ENCODE measurements at regions not wholly inside any gene's neighbourhood (a gene's known extent, or its start where the extent isn't known, plus 50 kb on each side); places are given as distances from the start of the nearest gene placed in this dataset.

- no peak for ATAC-seq
- H3K36me3 ChIP-seq (ENCODE audit: control insufficient read depth, insufficient read depth, low read length), result no peaks in the 10 kb centered on the region
- TF ChIP-seq CTCF (IDR thresholded peaks at IDR 0.05), result no peak
- no peaks in the 10 kb centered on the region for H3K27me3 ChIP-seq (ENCODE audit: control insufficient read depth, insufficient read depth, low read length)
- H3K4me3 ChIP-seq (ENCODE audit: low read length), result no peak overlapping the region
- H3K36me3 Mint-ChIP-seq, result peaks cover 9% of the 10 kb centered on the region
- H3K9me3 ChIP-seq (ENCODE audit: control insufficient read depth, insufficient read depth, low read length), result peaks cover 4% of the 10 kb centered on the region
- DNase-seq, result no peak
- H3K4me1 ChIP-seq (ENCODE audit: control insufficient read depth, insufficient read depth, low read length), result no peaks in the 10 kb centered on the region
- no peak overlapping the region for H3K27ac ChIP-seq (ENCODE audit: low read length)
- H3K4me1 Mint-ChIP-seq, result no peaks in the 10 kb centered on the region
- intact Hi-C loops (cut with micrococcal nuclease), result no loop called here
- WGBS (ENCODE audit: insufficient coverage), result 69% methylated on average over 1 of the region's 1 CpG
- no peak overlapping the region for H3K27ac Mint-ChIP-seq
- H3K9me3 Mint-ChIP-seq, result peaks cover 12 to 16% of the 10 kb centered on the region in 2 donors
- H3K27me3 Mint-ChIP-seq (ENCODE audit: low read depth in 2 of 2), result no peaks in the 10 kb centered on the region
- H3K4me3 Mint-ChIP-seq, result no peak overlapping the region
Observed at GRCh38 chr2:80854831-80855230, 550.3 kb upstream of the LRRTM1 start.

GRCh38 chr2:80852808-80853139 is 548.2 kb upstream of the LRRTM1 start:
- H3K9me3 ChIP-seq (ENCODE audit: control insufficient read depth, insufficient read depth, low read length), result peaks cover 3% of the 10 kb centered on the region
- Mint-ChIP-seq H3K4me1 (no peaks in the 10 kb centered on the region), H3K27me3 (ENCODE audit: low read depth in 2 of 2) (no peaks in the 10 kb centered on the region), H3K27ac (no peak overlapping the region), H3K4me3 (no peak overlapping the region), H3K9me3 (peaks cover 10 to 12% of the 10 kb centered on the region in 2 donors), H3K36me3 (peaks cover 9% of the 10 kb centered on the region)
- H3K4me1 ChIP-seq (ENCODE audit: control insufficient read depth, insufficient read depth, low read length), result no peaks in the 10 kb centered on the region
- H3K36me3 ChIP-seq (ENCODE audit: control insufficient read depth, insufficient read depth, low read length), result no peaks in the 10 kb centered on the region
- intact Hi-C loops (cut with micrococcal nuclease), result no loop called here
- H3K27me3 ChIP-seq (ENCODE audit: control insufficient read depth, insufficient read depth, low read length), result no peaks in the 10 kb centered on the region
- WGBS (ENCODE audit: insufficient coverage), result 7% methylated on average over 1 of the region's 2 CpGs
- no peak for TF ChIP-seq CTCF (IDR thresholded peaks at IDR 0.05)
- ATAC-seq (no peak), DNase-seq (no peak)
- no peak overlapping the region for H3K4me3 ChIP-seq (ENCODE audit: low read length)
- H3K27ac ChIP-seq (ENCODE audit: low read length), result no peak overlapping the region

GRCh38 chr2:80852079-80852807 is 547.7 kb upstream of the LRRTM1 start:
- intact Hi-C loops (cut with micrococcal nuclease), result no loop called here
- DNase-seq (no peak), ATAC-seq (no peak)
- Mint-ChIP-seq H3K9me3 (peaks cover 10% of the 10 kb centered on the region in 2 donors), H3K27me3 (ENCODE audit: low read depth in 2 of 2) (no peaks in the 10 kb centered on the region), H3K4me1 (no peaks in the 10 kb centered on the region), H3K36me3 (peaks cover 9% of the 10 kb centered on the region), H3K27ac (no peak overlapping the region), H3K4me3 (no peak overlapping the region)
- Histone ChIP-seq H3K4me1 (ENCODE audit: control insufficient read depth, insufficient read depth, low read length) (no peaks in the 10 kb centered on the region), H3K27ac (ENCODE audit: low read length) (no peak overlapping the region), H3K9me3 (ENCODE audit: control insufficient read depth, insufficient read depth, low read length) (peaks cover 3% of the 10 kb centered on the region), H3K27me3 (ENCODE audit: control insufficient read depth, insufficient read depth, low read length) (no peaks in the 10 kb centered on the region), H3K36me3 (ENCODE audit: control insufficient read depth, insufficient read depth, low read length) (no peaks in the 10 kb centered on the region), H3K4me3 (ENCODE audit: low read length) (no peak overlapping the region)
- WGBS (ENCODE audit: insufficient coverage), result 84% methylated on average over 4 of the region's 4 CpGs
- TF ChIP-seq CTCF (IDR thresholded peaks at IDR 0.05), result no peak

- WGBS (ENCODE audit: insufficient coverage), result 89% methylated on average over 5 of the region's 5 CpGs
- intact Hi-C loops (cut with micrococcal nuclease), result no loop called here
- Mint-ChIP-seq H3K27ac (no peak overlapping the region), H3K9me3 (peaks cover 19 to 29% of the 10 kb centered on the region in 2 donors), H3K4me1 (no peaks in the 10 kb centered on the region), H3K27me3 (ENCODE audit: low read depth in 2 of 2) (no peaks in the 10 kb centered on the region), H3K4me3 (no peak overlapping the region), H3K36me3 (peaks cover 9% of the 10 kb centered on the region)
- ATAC-seq (no peak), DNase-seq (no peak)
- TF ChIP-seq CTCF (IDR thresholded peaks at IDR 0.05), result no peak
- H3K9me3 ChIP-seq (ENCODE audit: control insufficient read depth, insufficient read depth, low read length), result no peaks in the 10 kb centered on the region
- no peaks in the 10 kb centered on the region for H3K36me3 ChIP-seq (ENCODE audit: control insufficient read depth, insufficient read depth, low read length)
- no peak overlapping the region for H3K27ac ChIP-seq (ENCODE audit: low read length)
- H3K4me3 ChIP-seq (ENCODE audit: low read length), result no peak overlapping the region
- H3K4me1 ChIP-seq (ENCODE audit: control insufficient read depth, insufficient read depth, low read length), result no peaks in the 10 kb centered on the region
- no peaks in the 10 kb centered on the region for H3K27me3 ChIP-seq (ENCODE audit: control insufficient read depth, insufficient read depth, low read length)
Observed at GRCh38 chr2:80830891-80831290, 526.3 kb upstream of the LRRTM1 start.

Data from natural killer cell (primary cell).